HepG2 (cell line): ENCODE measurements at regions not wholly inside any gene's neighbourhood (a gene's known extent, or its start where the extent isn't known, plus 50 kb on each side); places are given as distances from the start of the nearest gene placed in this dataset.

Source experiments
- ATAC-seq: fragments of 200-7000 bp; cut with Tn5 transposase; 3 replicates; pipeline ENCODE4 v1.9.1; 2020; ENCODE audit warnings: mild to moderate bottlenecking, moderate library complexity
- BruUV-seq: library from RNA; stranded (reverse); fragments of 400-500 nt; replicated peaks from 2 replicates; lab custom pipeline; 2021; lab: Mats Ljungman, UMichigan
- CTCF ChIA-PET: fragments of 300-600 bp; formaldehyde crosslinking; extraction: SDS; loops from one replicate; lab custom pipeline; 2021; ENCODE audit warnings: low total read pairs, inconsistent platforms, low intra/inter-chr PET ratio; lab: Yijun Ruan, JAX
- POLR2A ChIA-PET: fragments of 350-600 bp; sonication (Branson Sonifier 250); formaldehyde crosslinking; loops from one replicate; lab custom pipeline; 2020; ENCODE audit warnings: antibody characterized with exemption, inconsistent platforms; lab: Yijun Ruan, JAX
- DNase-seq: peaks from one replicate; pipeline ENCODE4 v3.0.0-alpha.2; 2015; ENCODE audit warnings: low spot score
- FAIRE-seq: peaks from 3 replicates; lab custom pipeline; 2011; peaks lifted over from hg19 to GRCh38; lab: Jason Lieb, UNC
- H2AFZ ChIP-seq: one replicate; pipeline ENCODE4 v1.6.1; 2011; ENCODE audit warnings: low read length, inconsistent platforms
- H3K27ac ChIP-seq: fragments of 300-600 bp; 3 replicates; pipeline ENCODE4 v1.8.0; 2011; ENCODE audit warnings: mixed run types, mild to moderate bottlenecking, mixed read lengths, low read length, inconsistent platforms; ENCODE audit not compliant: insufficient read depth; ENCODE audit errors: extremely low read length
- H3K27me3 ChIP-seq, 2 experiments: fragments of 200-600 bp in 1 of 2; 2 replicates in 1 of 2; 3 replicates in 1 of 2; pipeline versions ENCODE4 v1.6.0 to v1.8.0; 2011; ENCODE audit warnings: low read length in 2 of 2, mild to moderate bottlenecking in 2 of 2, moderate library complexity in 2 of 2, inconsistent platforms in 1 of 2; ENCODE audit not compliant: insufficient read depth in 2 of 2, control insufficient read depth in 1 of 2
- H3K36me3 ChIP-seq, 2 experiments: fragments of 200-600 bp in 1 of 2; replicated peaks in 1 of 2; 2 replicates in 1 of 2; 3 replicates in 1 of 2; pipeline versions ENCODE4 v1.5.1 to v1.8.0; 2011; ENCODE audit warnings: low read length in 2 of 2, inconsistent platforms in 1 of 2; ENCODE audit not compliant: insufficient read depth in 2 of 2, control insufficient read depth in 1 of 2
- H3K4me1 ChIP-seq: 2 replicates; pipeline ENCODE4 v1.5.1; 2012; ENCODE audit warnings: low read length, inconsistent platforms; ENCODE audit not compliant: insufficient read depth
- H3K4me2 ChIP-seq: 2 replicates; pipeline ENCODE4 v1.6.0; 2011; ENCODE audit warnings: low read depth, low read length, inconsistent platforms
- H3K4me3 ChIP-seq, 3 experiments: fragments of 200-600 bp in 1 of 3; sonication (generic), shearing (Covaris generic) in 1 of 3; replicated peaks in 1 of 3; 2 replicates each; pipeline ENCODE4 v1.5.1; 2011 to 2016; ENCODE audit warnings: low read length in 3 of 3, inconsistent platforms in 2 of 3, low read depth in 2 of 3, mild to moderate bottlenecking in 2 of 3, control low read depth in 1 of 3, mixed read lengths in 1 of 3; ENCODE audit not compliant: insufficient read depth in 1 of 3
- H3K79me2 ChIP-seq: one replicate; pipeline ENCODE4 v1.6.1; 2011; ENCODE audit warnings: low read length, inconsistent platforms; ENCODE audit not compliant: insufficient read depth
- H3K9ac ChIP-seq: 2 replicates; pipeline ENCODE4 v1.6.0; 2011; ENCODE audit warnings: mild to moderate bottlenecking, low read depth, low read length, inconsistent platforms; ENCODE audit not compliant: insufficient read depth
- H3K9me3 ChIP-seq: 2 replicates; pipeline ENCODE4 v1.5.1; 2012; ENCODE audit warnings: mild to moderate bottlenecking, low read length
- H4K20me1 ChIP-seq: 2 replicates; pipeline ENCODE4 v1.6.0; 2011; ENCODE audit warnings: inconsistent platforms, mild to moderate bottlenecking, low read length, moderate library complexity; ENCODE audit not compliant: insufficient read depth
- ZNF644 ChIP-seq: IDR thresholded peaks from 2 replicates; pipeline ENCODE4 v1.6.1; 2016; ENCODE audit warnings: low read depth
- ZSCAN31 ChIP-seq: sonication (generic); formaldehyde crosslinking; IDR thresholded peaks from 2 replicates; pipeline ENCODE4 v1.5.0; 2020; ENCODE audit warnings: low read depth, mild to moderate bottlenecking, missing genetic modification reagents
- WGBS: methylation state at CpG from one replicate; pipeline ENCODE4 v1.1.6; 2017; ENCODE audit warnings: low lambda C conversion rate; 5-methylcytosine and 5-hydroxymethylcytosine counted together
- in situ Hi-C: cut with HindIII; loops from 2 replicates; pipeline ENCODE4 v1.10.0; 2017; ENCODE audit warnings: low pct_unique_long_range_greater_than_20kb; ENCODE audit not compliant: extremely low pct_ligation_motif_present
- intact Hi-C: fragments of 100-400 bp; cut with micrococcal nuclease; formaldehyde crosslinking; loops from one replicate; pipeline ENCODE4 v1.10.0; 2022; ENCODE audit not compliant: unreplicated experiment
- TF ChIP-seq, protein P1 (sequence below): sonication (generic); formaldehyde crosslinking; IDR thresholded peaks from 2 replicates; pipeline ENCODE4 v1.4.0; 2020; ENCODE audit warnings: missing genetic modification reagents
- TF ChIP-seq, protein P2 (sequence below): sonication (generic); formaldehyde crosslinking; IDR thresholded peaks from 2 replicates; pipeline ENCODE4 v1.4.0; 2020; ENCODE audit warnings: mild to moderate bottlenecking, missing genetic modification reagents, borderline replicate concordance

DNA sequence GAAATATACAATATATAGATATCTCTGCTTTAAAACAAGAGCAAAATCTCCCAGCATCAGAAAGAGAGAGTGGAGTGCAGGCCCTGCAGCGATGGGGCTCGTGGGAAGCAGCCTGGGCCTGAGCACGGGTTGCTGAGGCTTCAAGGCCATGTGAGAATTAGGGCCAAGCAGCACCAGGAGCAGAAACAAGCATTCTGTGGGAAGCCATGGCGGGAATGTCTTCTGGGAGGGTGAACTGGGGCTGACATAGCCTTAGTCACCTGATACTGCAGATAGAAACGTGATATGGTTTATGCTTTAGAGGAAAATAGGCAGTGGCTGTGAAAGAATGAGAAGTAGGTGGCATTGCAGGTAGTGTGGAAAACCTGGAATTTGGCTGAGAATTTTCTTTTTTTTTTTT is 472.3 kb downstream of the IRS2 start:
- TF ChIP-seq ZSCAN31 (CRISPR knock-in tag) (no peak), ZNF644 (CRISPR knock-in tag) (no peak)
- TF ChIP-seq, protein P1, sequence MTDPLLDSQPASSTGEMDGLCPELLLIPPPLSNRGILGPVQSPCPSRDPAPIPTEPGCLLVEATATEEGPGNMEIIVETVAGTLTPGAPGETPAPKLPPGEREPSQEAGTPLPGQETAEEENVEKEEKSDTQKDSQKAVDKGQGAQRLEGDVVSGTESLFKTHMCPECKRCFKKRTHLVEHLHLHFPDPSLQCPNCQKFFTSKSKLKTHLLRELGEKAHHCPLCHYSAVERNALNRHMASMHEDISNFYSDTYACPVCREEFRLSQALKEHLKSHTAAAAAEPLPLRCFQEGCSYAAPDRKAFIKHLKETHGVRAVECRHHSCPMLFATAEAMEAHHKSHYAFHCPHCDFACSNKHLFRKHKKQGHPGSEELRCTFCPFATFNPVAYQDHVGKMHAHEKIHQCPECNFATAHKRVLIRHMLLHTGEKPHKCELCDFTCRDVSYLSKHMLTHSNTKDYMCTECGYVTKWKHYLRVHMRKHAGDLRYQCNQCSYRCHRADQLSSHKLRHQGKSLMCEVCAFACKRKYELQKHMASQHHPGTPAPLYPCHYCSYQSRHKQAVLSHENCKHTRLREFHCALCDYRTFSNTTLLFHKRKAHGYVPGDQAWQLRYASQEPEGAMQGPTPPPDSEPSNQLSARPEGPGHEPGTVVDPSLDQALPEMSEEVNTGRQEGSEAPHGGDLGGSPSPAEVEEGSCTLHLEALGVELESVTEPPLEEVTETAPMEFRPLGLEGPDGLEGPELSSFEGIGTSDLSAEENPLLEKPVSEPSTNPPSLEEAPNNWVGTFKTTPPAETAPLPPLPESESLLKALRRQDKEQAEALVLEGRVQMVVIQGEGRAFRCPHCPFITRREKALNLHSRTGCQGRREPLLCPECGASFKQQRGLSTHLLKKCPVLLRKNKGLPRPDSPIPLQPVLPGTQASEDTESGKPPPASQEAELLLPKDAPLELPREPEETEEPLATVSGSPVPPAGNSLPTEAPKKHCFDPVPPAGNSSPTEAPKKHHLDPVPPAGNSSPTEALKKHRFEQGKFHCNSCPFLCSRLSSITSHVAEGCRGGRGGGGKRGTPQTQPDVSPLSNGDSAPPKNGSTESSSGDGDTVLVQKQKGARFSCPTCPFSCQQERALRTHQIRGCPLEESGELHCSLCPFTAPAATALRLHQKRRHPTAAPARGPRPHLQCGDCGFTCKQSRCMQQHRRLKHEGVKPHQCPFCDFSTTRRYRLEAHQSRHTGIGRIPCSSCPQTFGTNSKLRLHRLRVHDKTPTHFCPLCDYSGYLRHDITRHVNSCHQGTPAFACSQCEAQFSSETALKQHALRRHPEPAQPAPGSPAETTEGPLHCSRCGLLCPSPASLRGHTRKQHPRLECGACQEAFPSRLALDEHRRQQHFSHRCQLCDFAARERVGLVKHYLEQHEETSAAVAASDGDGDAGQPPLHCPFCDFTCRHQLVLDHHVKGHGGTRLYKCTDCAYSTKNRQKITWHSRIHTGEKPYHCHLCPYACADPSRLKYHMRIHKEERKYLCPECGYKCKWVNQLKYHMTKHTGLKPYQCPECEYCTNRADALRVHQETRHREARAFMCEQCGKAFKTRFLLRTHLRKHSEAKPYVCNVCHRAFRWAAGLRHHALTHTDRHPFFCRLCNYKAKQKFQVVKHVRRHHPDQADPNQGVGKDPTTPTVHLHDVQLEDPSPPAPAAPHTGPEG (CRISPR knock-in tag): no peak
- TF ChIP-seq, protein P2, sequence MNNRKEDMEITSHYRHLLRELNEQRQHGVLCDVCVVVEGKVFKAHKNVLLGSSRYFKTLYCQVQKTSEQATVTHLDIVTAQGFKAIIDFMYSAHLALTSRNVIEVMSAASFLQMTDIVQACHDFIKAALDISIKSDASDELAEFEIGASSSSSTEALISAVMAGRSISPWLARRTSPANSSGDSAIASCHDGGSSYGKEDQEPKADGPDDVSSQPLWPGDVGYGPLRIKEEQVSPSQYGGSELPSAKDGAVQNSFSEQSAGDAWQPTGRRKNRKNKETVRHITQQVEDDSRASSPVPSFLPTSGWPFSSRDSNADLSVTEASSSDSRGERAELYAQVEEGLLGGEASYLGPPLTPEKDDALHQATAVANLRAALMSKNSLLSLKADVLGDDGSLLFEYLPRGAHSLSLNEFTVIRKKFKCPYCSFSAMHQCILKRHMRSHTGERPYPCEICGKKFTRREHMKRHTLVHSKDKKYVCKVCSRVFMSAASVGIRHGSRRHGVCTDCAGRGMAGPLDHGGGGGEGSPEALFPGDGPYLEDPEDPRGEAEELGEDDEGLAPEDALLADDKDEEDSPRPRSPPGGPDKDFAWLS (CRISPR knock-in tag): no peak
- no peak overlapping the region for H3K9ac ChIP-seq
- POLR2A ChIA-PET: no interaction called here
- in situ Hi-C loops: no loop called here
- H4K20me1 ChIP-seq: no peaks in the 10 kb centered on the region
- no peaks in the 10 kb centered on the region for H3K79me2 ChIP-seq
- ATAC-seq (no peak), DNase-seq (no peak), FAIRE-seq (no peak)
- H3K36me3 ChIP-seq: no peaks in the 10 kb centered on the region
- no peaks in the 10 kb centered on the region for H3K27me3 ChIP-seq
- no peak overlapping the region for H2AFZ ChIP-seq
- intact Hi-C loops: no loop called here
- peaks cover 21% of the 10 kb centered on the region; the same call in 1 of the 2 replicates for H3K9me3 ChIP-seq
- BruUV-seq: no TSS peak
- 0% methylated on average over 5 of the region's 5 CpGs for WGBS
- H3K4me2 ChIP-seq: no peak overlapping the region
- H3K4me3 ChIP-seq: no peak overlapping the region
- CTCF ChIA-PET: no interaction called here
- H3K27ac ChIP-seq: no peak overlapping the region
- peaks cover 15% of the 10 kb centered on the region for H3K4me1 ChIP-seq
